DMS 273 (cell line): ENCODE measurements at regions not wholly inside any gene's neighbourhood (a gene's known extent, or its start where the extent isn't known, plus 50 kb on each side); places are given as distances from the start of the nearest gene placed in this dataset.

Source experiments
- DNase-seq: peaks from one replicate; lab custom pipeline; 2025; ENCODE audit not compliant: unreplicated experiment; lab: John Stamatoyannopoulos, UW

GRCh38 chr11:104830508-104830907, 67.8 kb downstream of the CASP12 start:
- DNase-seq: no peak

GRCh38 chr11:104830080-104830479, 68.2 kb downstream of the CASP12 start:
- DNase-seq: no peak

GRCh38 chr11:104826772-104827171, 71.5 kb downstream of the CASP12 start:
- no peak for DNase-seq

GRCh38 chr11:104823657-104824056, 74.6 kb downstream of the CASP12 start:
- DNase-seq: no peak

- DNase-seq: no peak
Measured at GRCh38 chr11:104820431-104820830, 77.8 kb downstream of the CASP12 start.

- DNase-seq: no peak
Measured at GRCh38 chr11:104819603-104820002, 78.7 kb downstream of the CASP12 start.

GRCh38 chr11:104819107-104819506, 79.2 kb downstream of the CASP12 start:
- DNase-seq: no peak

- DNase-seq: no peak
Measured at GRCh38 chr11:104817973-104818372, 80.3 kb downstream of the CASP12 start.

- no peak for DNase-seq
Measured at GRCh38 chr11:104813532-104813931, 84.7 kb downstream of the CASP12 start.

GRCh38 chr11:104812103-104812788, 86.0 kb downstream of the CASP12 start:
- peak; percentile 84 for DNase-seq

GRCh38 chr11:104803776-104804175, 94.5 kb downstream of the CASP12 start:
- no peak for DNase-seq

GRCh38 chr11:104799251-104799650, 99.0 kb downstream of the CASP12 start:
- no peak for DNase-seq

- DNase-seq: no peak
Measured at GRCh38 chr11:104798789-104799188, 99.5 kb downstream of the CASP12 start.

- no peak for DNase-seq
Measured at GRCh38 chr11:104796301-104796700, 102.0 kb downstream of the CASP12 start.

GRCh38 chr11:104795501-104796213, 102.6 kb downstream of the CASP12 start:
- no peak for DNase-seq

- DNase-seq: no peak
Measured at GRCh38 chr11:104792861-104793260, 105.4 kb downstream of the CASP12 start.

GRCh38 chr11:104791896-104792295, 106.4 kb downstream of the CASP12 start:
- DNase-seq: no peak

- no peak for DNase-seq
Measured at GRCh38 chr11:104784684-104785460, 113.4 kb downstream of the CASP12 start.

GRCh38 chr11:104783241-104783640, 115.0 kb downstream of the CASP12 start:
- no peak for DNase-seq

- no peak for DNase-seq
Measured at GRCh38 chr11:104782377-104782754, 115.9 kb downstream of the CASP12 start.

GRCh38 chr11:104781719-104782376, 116.4 kb downstream of the CASP12 start:
- DNase-seq: no peak
